MCF 10A (cell line): ENCODE measurements at regions not wholly inside any gene's neighbourhood (a gene's known extent, or its start where the extent isn't known, plus 50 kb on each side); places are given as distances from the start of the nearest gene placed in this dataset.
A peak's percentile ranks its signal among the peaks of the same experiment; 100 is the strongest.

ENCODE experiments used
- BruUV-seq: library from RNA; stranded (reverse); fragments of 400-500 nt; replicated peaks from 2 replicates; lab custom pipeline; 2021; lab: Mats Ljungman, UMichigan
- CTCF ChIA-PET: fragments of 300-600 bp; sonication (Branson Sonifier 250); formaldehyde crosslinking; extraction: SDS; loops from one replicate; lab custom pipeline; 2021; ENCODE audit warnings: antibody characterized with exemption, inconsistent platforms; lab: Yijun Ruan, JAX
- POLR2A ChIA-PET: fragments of 300-600, 350-650 bp; sonication (Branson Sonifier 250); formaldehyde crosslinking; extraction: SDS; loops from one replicate; lab custom pipeline; 2020; ENCODE audit warnings: antibody characterized with exemption, inconsistent platforms; lab: Yijun Ruan, JAX
- DNase-seq: peaks from one replicate; pipeline ENCODE4 v3.0.0-alpha.2; 2018; ENCODE audit not compliant: unreplicated experiment
- H3K27ac Mint-ChIP-seq: one replicate; pipeline ENCODE4 v1.8.0; 2022; ENCODE audit warnings: mild to moderate bottlenecking, low read depth, mixed read lengths; ENCODE audit not compliant: unreplicated experiment
- H3K27me3 Mint-ChIP-seq: one replicate; pipeline ENCODE4 v1.8.0; 2022; ENCODE audit warnings: mixed read lengths; ENCODE audit not compliant: insufficient read depth, unreplicated experiment
- H3K36me3 Mint-ChIP-seq: one replicate; pipeline ENCODE4 v1.8.0; 2022; ENCODE audit warnings: mild to moderate bottlenecking, moderate library complexity, mixed read lengths; ENCODE audit not compliant: insufficient read depth, unreplicated experiment
- H3K4me1 Mint-ChIP-seq: one replicate; pipeline ENCODE4 v1.8.0; 2022; ENCODE audit warnings: mixed read lengths; ENCODE audit not compliant: insufficient read depth, unreplicated experiment
- H3K4me3 Mint-ChIP-seq: one replicate; pipeline ENCODE4 v1.8.0; 2022; ENCODE audit warnings: mild to moderate bottlenecking, moderate library complexity, mixed read lengths; ENCODE audit not compliant: unreplicated experiment
- H3K9me3 Mint-ChIP-seq: one replicate; pipeline ENCODE4 v1.8.0; 2022; ENCODE audit warnings: mixed read lengths; ENCODE audit not compliant: unreplicated experiment
- CTCF ChIP-seq: fragments of 200-600 bp; IDR thresholded peaks from one replicate; pipeline ENCODE4 v1.8.0; 2022; ENCODE audit warnings: antibody characterized with exemption, mild to moderate bottlenecking; ENCODE audit not compliant: unreplicated experiment
- intact Hi-C: fragments of 100-400 bp; cut with micrococcal nuclease; formaldehyde crosslinking; loops from 2 replicates; pipeline ENCODE4 v1.14.1; 2022

- no peaks in the 10 kb centered on the region for H3K9me3 Mint-ChIP-seq
- H3K4me1 Mint-ChIP-seq, result peaks cover 22% of the 10 kb centered on the region
- no peak overlapping the region for H3K4me3 Mint-ChIP-seq
- no peak for DNase-seq
- intact Hi-C loops, result no loop called here
- no peak overlapping the region for H3K27ac Mint-ChIP-seq
- TF ChIP-seq CTCF, result no peak
- no TSS peak for BruUV-seq
- CTCF ChIA-PET, result interaction anchor here (0.5 to 3.4 kb wide), 4 partner anchors 10 to 198 kb away, joined by 3 to 36 read pairs (median 4); no protein-coding TSS in a partner anchor
- H3K36me3 Mint-ChIP-seq, result no peaks in the 10 kb centered on the region
- no peaks in the 10 kb centered on the region for H3K27me3 Mint-ChIP-seq
- POLR2A ChIA-PET, result interaction anchor here (2.2 kb wide), 1 partner anchor 9 kb away, joined by 6 read pairs; no protein-coding TSS in a partner anchor
These were observed 166.5 kb downstream of the SNAPC1 start for GRCh38 chr14:61928701-61929100.

- Mint-ChIP-seq H3K27me3 (no peaks in the 10 kb centered on the region), H3K27ac (no peak overlapping the region), H3K9me3 (no peaks in the 10 kb centered on the region), H3K4me3 (no peak overlapping the region), H3K4me1 (peaks cover 27% of the 10 kb centered on the region), H3K36me3 (no peaks in the 10 kb centered on the region)
- intact Hi-C loops, result no loop called here
- TF ChIP-seq CTCF, result no peak
- ChIA-PET CTCF (no interaction called here), POLR2A (no interaction called here)
- BruUV-seq, result no TSS peak
- DNase-seq, result peak; percentile 30
These were observed 167.4 kb downstream of the SNAPC1 start for GRCh38 chr14:61929651-61930050.

- intact Hi-C loops, result no loop called here
- DNase-seq, result no peak
- ChIA-PET CTCF (no interaction called here), POLR2A (no interaction called here)
- Mint-ChIP-seq H3K36me3 (no peaks in the 10 kb centered on the region), H3K4me3 (no peak overlapping the region), H3K27me3 (no peaks in the 10 kb centered on the region), H3K27ac (no peak overlapping the region), H3K9me3 (no peaks in the 10 kb centered on the region), H3K4me1 (peaks cover 21% of the 10 kb centered on the region)
- no TSS peak for BruUV-seq
- TF ChIP-seq CTCF, result no peak
These were observed 168.1 kb downstream of the SNAPC1 start for GRCh38 chr14:61930101-61930857.

- Mint-ChIP-seq H3K9me3 (no peaks in the 10 kb centered on the region), H3K27me3 (no peaks in the 10 kb centered on the region), H3K36me3 (no peaks in the 10 kb centered on the region), H3K4me3 (no peak overlapping the region), H3K27ac (no peak overlapping the region), H3K4me1 (peaks cover 10% of the 10 kb centered on the region)
- TF ChIP-seq CTCF, result no peak
- DNase-seq, result no peak
- CTCF ChIA-PET, result interaction anchor here (0.7 kb wide), 1 partner anchor 193 kb away, joined by 3 read pairs; no protein-coding TSS in a partner anchor
- POLR2A ChIA-PET, result interaction anchor here (0.8 kb wide), 1 partner anchor 67 kb away, joined by 3 read pairs; no protein-coding TSS in a partner anchor
- no TSS peak for BruUV-seq
- intact Hi-C loops, result no loop called here
These were observed 170.8 kb downstream of the SNAPC1 start for GRCh38 chr14:61932974-61933373.
